Prostate gland (tissue), 2 donors: ENCODE measurements at regions not wholly inside any gene's neighbourhood (a gene's known extent, or its start where the extent isn't known, plus 50 kb on each side); places are given as distances from the start of the nearest gene placed in this dataset.

Experiments used
- DNase-seq: peaks from one replicate; pipeline ENCODE4 v3.0.0-alpha.2; 2019; ENCODE audit warnings: low spot score
- H3K27ac ChIP-seq, 2 donors: fragments of 200-600 bp; sonication (generic); 2 replicates each; pipeline ENCODE4 v1.5.1; 2017 to 2019
- H3K27me3 ChIP-seq: fragments of 200-600 bp; sonication (generic); replicated peaks from 2 replicates; pipeline ENCODE4 v1.5.1; 2019; ENCODE audit not compliant: insufficient read depth
- H3K36me3 ChIP-seq, 2 donors: fragments of 200-600 bp; sonication (generic); 1 replicate in 1 of 2; 2 replicates in 1 of 2; pipeline versions ENCODE4 v1.5.1 to v1.8.1; 2017 to 2019
- H3K4me1 ChIP-seq: fragments of 200-600 bp; sonication (generic); replicated peaks from 2 replicates; pipeline ENCODE4 v1.5.1; 2019
- H3K4me3 ChIP-seq, 2 donors: fragments of 200-600 bp; sonication (generic); 2 replicates each; pipeline ENCODE4 v1.5.1; 2017 to 2019
- H3K9me3 ChIP-seq: fragments of 200-600 bp; sonication (generic); 2 replicates; pipeline ENCODE4 v1.5.1; 2017
- POLR2A ChIP-seq: fragments of 450-650 bp; IDR thresholded peaks from one replicate; pipeline ENCODE4 v1.6.1; 2016; ENCODE audit warnings: antibody characterized with exemption, mild to moderate bottlenecking
- POLR2AphosphoS5 ChIP-seq: sonication (generic); formaldehyde crosslinking; IDR thresholded peaks from one replicate; pipeline ENCODE4 v1.6.1; 2017; ENCODE audit warnings: antibody characterized with exemption
- WGBS: methylation state at CpG from one replicate; pipeline ENCODE4 v1.1.5; 2018; 5-methylcytosine and 5-hydroxymethylcytosine counted together
- intact Hi-C: fragments of 100-400 bp; cut with DNase I; formaldehyde crosslinking; loops from one replicate; pipeline ENCODE4 v1.14.2; 2022
- TF ChIP-seq, protein P1 (sequence below), 4 experiments: fragments of 200-600 bp in 2 of 4; fragments of 450-650 bp in 2 of 4; sonication (generic) in 2 of 4; IDR thresholded peaks; 1 replicate in 3 of 4; 2 replicates in 1 of 4; pipeline ENCODE4 v1.5.1; 2016 to 2019; ENCODE audit warnings: antibody characterized with exemption in 4 of 4, mild to moderate bottlenecking in 2 of 4, moderate library complexity in 2 of 4

- WGBS, result 97% methylated on average over 4 of the region's 4 CpGs
- Histone ChIP-seq H3K36me3 (no peaks in the 10 kb centered on the region), H3K27me3 (no peaks in the 10 kb centered on the region), H3K9me3 (no peaks in the 10 kb centered on the region), H3K4me1 (no peaks in the 10 kb centered on the region), H3K27ac (no peak overlapping the region), H3K4me3 (no peak overlapping the region)
- TF ChIP-seq, protein P1, sequence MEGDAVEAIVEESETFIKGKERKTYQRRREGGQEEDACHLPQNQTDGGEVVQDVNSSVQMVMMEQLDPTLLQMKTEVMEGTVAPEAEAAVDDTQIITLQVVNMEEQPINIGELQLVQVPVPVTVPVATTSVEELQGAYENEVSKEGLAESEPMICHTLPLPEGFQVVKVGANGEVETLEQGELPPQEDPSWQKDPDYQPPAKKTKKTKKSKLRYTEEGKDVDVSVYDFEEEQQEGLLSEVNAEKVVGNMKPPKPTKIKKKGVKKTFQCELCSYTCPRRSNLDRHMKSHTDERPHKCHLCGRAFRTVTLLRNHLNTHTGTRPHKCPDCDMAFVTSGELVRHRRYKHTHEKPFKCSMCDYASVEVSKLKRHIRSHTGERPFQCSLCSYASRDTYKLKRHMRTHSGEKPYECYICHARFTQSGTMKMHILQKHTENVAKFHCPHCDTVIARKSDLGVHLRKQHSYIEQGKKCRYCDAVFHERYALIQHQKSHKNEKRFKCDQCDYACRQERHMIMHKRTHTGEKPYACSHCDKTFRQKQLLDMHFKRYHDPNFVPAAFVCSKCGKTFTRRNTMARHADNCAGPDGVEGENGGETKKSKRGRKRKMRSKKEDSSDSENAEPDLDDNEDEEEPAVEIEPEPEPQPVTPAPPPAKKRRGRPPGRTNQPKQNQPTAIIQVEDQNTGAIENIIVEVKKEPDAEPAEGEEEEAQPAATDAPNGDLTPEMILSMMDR (IDR thresholded peaks at IDR 0.05), result no peak
- TF ChIP-seq POLR2A, result no peak
- TF ChIP-seq POLR2AphosphoS5, result no peak
- DNase-seq, result no peak
- intact Hi-C loops, result no loop called here
These were observed 788.0 kb upstream of the GYPC start for GRCh38 chr2:125867908-125868307.

DNA sequence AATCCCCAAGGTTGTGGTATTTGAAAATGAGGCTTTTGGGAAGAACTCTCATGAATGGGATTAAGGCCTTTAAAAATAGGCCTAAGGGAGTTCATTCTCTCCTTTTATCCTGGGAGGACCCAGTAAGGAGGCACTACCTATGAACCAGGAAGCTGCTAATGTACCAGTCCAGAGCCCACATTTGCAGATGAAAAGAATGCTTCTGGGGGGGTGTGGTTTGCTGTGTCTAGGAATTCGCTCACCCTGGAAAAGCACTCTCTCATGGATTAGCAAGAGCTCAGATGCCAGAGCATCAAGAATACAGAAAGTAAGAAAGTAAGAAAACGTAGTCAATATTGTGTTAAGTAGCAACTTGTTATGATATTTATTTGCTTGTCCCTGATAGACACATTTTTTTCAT is 785.7 kb upstream of the GYPC start:
- TF ChIP-seq, protein P1 (IDR thresholded peaks at IDR 0.05), result no peak
- TF ChIP-seq POLR2A (no peak), POLR2AphosphoS5 (no peak)
- Histone ChIP-seq H3K9me3 (no peaks in the 10 kb centered on the region), H3K27me3 (no peaks in the 10 kb centered on the region), H3K36me3 (no peaks in the 10 kb centered on the region), H3K4me3 (no peak overlapping the region), H3K27ac (no peak overlapping the region), H3K4me1 (no peaks in the 10 kb centered on the region)
- intact Hi-C loops, result no loop called here
- 91% methylated on average over 2 of the region's 2 CpGs for WGBS
- no peak for DNase-seq

GRCh38 chr2:125870746-125871145 is 785.2 kb upstream of the GYPC start:
- no peaks in the 10 kb centered on the region for H3K36me3 ChIP-seq
- no peaks in the 10 kb centered on the region for H3K27me3 ChIP-seq
- TF ChIP-seq POLR2AphosphoS5 (no peak), POLR2A (no peak)
- TF ChIP-seq, protein P1 (IDR thresholded peaks at IDR 0.05), result no peak
- intact Hi-C loops, result no loop called here
- DNase-seq, result no peak
- no peak overlapping the region for H3K27ac ChIP-seq
- H3K4me1 ChIP-seq, result no peaks in the 10 kb centered on the region
- no peaks in the 10 kb centered on the region for H3K9me3 ChIP-seq
- WGBS, result 88% methylated on average over 1 of the region's 1 CpG
- no peak overlapping the region for H3K4me3 ChIP-seq

DNA sequence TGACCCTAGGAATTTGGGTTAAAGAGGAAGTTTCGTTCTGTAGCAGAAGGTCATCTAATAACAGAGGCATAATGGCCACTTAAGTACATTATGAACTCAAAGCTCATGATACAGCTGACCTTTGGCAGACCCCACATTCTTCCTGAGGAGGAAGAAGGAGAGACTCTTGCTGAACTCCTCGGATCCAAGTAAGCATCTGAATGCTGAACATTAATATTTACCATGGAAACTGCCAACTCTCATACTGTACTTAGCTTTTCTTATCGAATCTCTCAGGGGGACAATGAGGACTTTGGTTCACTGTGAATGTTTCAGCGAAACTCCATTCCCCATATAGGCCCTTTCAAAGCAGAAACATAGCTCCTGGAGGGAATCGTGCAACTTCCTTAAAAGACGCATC is 781.4 kb upstream of the GYPC start:
- Histone ChIP-seq H3K27me3 (no peaks in the 10 kb centered on the region), H3K27ac (no peak overlapping the region), H3K9me3 (no peaks in the 10 kb centered on the region), H3K36me3 (no peaks in the 10 kb centered on the region), H3K4me1 (no peaks in the 10 kb centered on the region), H3K4me3 (no peak overlapping the region)
- intact Hi-C loops, result no loop called here
- 68% methylated on average over 6 of the region's 6 CpGs for WGBS
- no peak for DNase-seq
- no peak for TF ChIP-seq POLR2A
- TF ChIP-seq POLR2AphosphoS5, result no peak
- TF ChIP-seq, protein P1 (IDR thresholded peaks at IDR 0.05), result no peak

DNA sequence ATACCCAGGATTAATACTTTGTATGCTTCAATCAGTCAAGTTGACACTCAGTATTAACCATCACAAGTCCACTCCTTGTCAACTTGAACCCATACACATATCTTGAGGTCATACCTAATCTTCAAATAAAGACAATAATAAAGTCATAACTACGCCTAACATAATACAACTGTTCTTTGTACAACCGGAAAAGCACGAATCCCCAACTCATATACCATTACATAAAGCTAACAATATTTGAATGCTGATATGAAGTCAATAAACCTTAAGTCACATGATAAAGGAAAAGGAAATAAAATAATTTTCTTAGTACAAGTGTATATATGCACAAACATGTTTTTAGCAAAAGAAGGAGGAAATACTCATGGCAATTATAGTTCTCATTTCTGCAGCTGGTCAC is 770.6 kb upstream of the GYPC start:
- Histone ChIP-seq H3K9me3 (no peaks in the 10 kb centered on the region), H3K27ac (no peak overlapping the region), H3K36me3 (no peaks in the 10 kb centered on the region), H3K4me3 (no peak overlapping the region), H3K4me1 (no peaks in the 10 kb centered on the region), H3K27me3 (no peaks in the 10 kb centered on the region)
- DNase-seq, result no peak
- intact Hi-C loops, result no loop called here
- no peak for TF ChIP-seq POLR2AphosphoS5
- TF ChIP-seq, protein P1 (IDR thresholded peaks at IDR 0.05), result no peak
- no peak for TF ChIP-seq POLR2A
- 97% methylated on average over 3 of the region's 3 CpGs for WGBS
